Fibroblast of pulmonary artery (primary cell): ENCODE measurements at regions not wholly inside any gene's neighbourhood (a gene's known extent, or its start where the extent isn't known, plus 50 kb on each side); places are given as distances from the start of the nearest gene placed in this dataset.

ENCODE experiments used
- DNase-seq: peaks from one replicate; pipeline ENCODE4 v3.0.0-alpha.2; 2010; ENCODE audit warnings: low read depth
- H3K4me3 ChIP-seq: replicated peaks from 2 replicates; pipeline ENCODE4 v1.5.1; 2011; ENCODE audit warnings: low read depth, mild to moderate bottlenecking, control low read depth, low read length, moderate library complexity
- CTCF ChIP-seq: IDR thresholded peaks from 2 replicates; pipeline ENCODE4 v1.5.1; 2011; ENCODE audit warnings: mild to moderate bottlenecking, control low read depth, low read length, inconsistent platforms; ENCODE audit errors: missing control alignments

- DNase-seq = no peak
- H3K4me3 ChIP-seq = no peak overlapping the region
Measured at GRCh38 chr6:92848901-92849300, 570.5 kb downstream of the EPHA7 start.

GRCh38 chr6:92848459-92848858 lies 570.9 kb downstream of the EPHA7 start:
- no peak overlapping the region for H3K4me3 ChIP-seq
- TF ChIP-seq CTCF = no peak
- no peak for DNase-seq

More at GRCh38 chr6:92848901-92849300, 570.5 kb downstream of the EPHA7 start:
- TF ChIP-seq CTCF = no peak

GRCh38 chr6:92847988-92848387 lies 571.4 kb downstream of the EPHA7 start:
- H3K4me3 ChIP-seq = no peak overlapping the region
- DNase-seq = no peak
- no peak for TF ChIP-seq CTCF

GRCh38 chr6:92840246-92840930 lies 579.0 kb downstream of the EPHA7 start:
- no peak for DNase-seq
- no peak overlapping the region for H3K4me3 ChIP-seq
- no peak for TF ChIP-seq CTCF

- no peak for DNase-seq
- TF ChIP-seq CTCF = no peak
- no peak overlapping the region for H3K4me3 ChIP-seq
Measured at GRCh38 chr6:92828788-92829187, 590.6 kb downstream of the EPHA7 start.

- no peak for DNase-seq
- no peak overlapping the region for H3K4me3 ChIP-seq
- no peak for TF ChIP-seq CTCF
Measured at GRCh38 chr6:92827104-92827503, 592.3 kb downstream of the EPHA7 start.

- no peak for DNase-seq
- no peak for TF ChIP-seq CTCF
Measured at GRCh38 chr6:92826633-92827032, 592.7 kb downstream of the EPHA7 start.

More at GRCh38 chr6:92826633-92827032, 592.7 kb downstream of the EPHA7 start:
- no peak overlapping the region for H3K4me3 ChIP-seq
